OCI-LY7 (cell line): ENCODE measurements at regions not wholly inside any gene's neighbourhood (a gene's known extent, or its start where the extent isn't known, plus 50 kb on each side); places are given as distances from the start of the nearest gene placed in this dataset.
A peak's percentile ranks its signal among the peaks of the same experiment; 100 is the strongest.

ENCODE experiments used
- BruUV-seq: library from RNA; stranded (reverse); fragments of 400-500 nt; replicated peaks from 2 replicates; lab custom pipeline; 2021; lab: Mats Ljungman, UMichigan
- CTCF ChIA-PET: fragments of 300-600 bp; sonication (Branson Sonifier 250); formaldehyde crosslinking; loops from one replicate; lab custom pipeline; 2022; ENCODE audit warnings: antibody characterized with exemption; ENCODE audit not compliant: unreplicated experiment; lab: Charles Lee
- POLR2A ChIA-PET: fragments of 300-600 bp; sonication (Branson Sonifier 250); formaldehyde crosslinking; loops from one replicate; lab custom pipeline; 2022; ENCODE audit warnings: antibody characterized with exemption; lab: Charles Lee
- DNase-seq: peaks from one replicate; pipeline ENCODE4 v3.0.0-alpha.2; 2015; ENCODE audit warnings: low spot score
- H2AFZ ChIP-seq: fragments of 200-600 bp; sonication (generic), shearing (Covaris generic); 2 replicates; pipeline ENCODE4 v1.6.1; 2014; ENCODE audit warnings: mild to moderate bottlenecking, antibody characterized with exemption, low read length, moderate library complexity
- H3K27ac ChIP-seq: fragments of 200-600 bp; sonication (generic); 2 replicates; pipeline ENCODE4 v1.5.1; 2014; ENCODE audit warnings: mixed run types, low read depth, mild to moderate bottlenecking, moderate library complexity, low read length, inconsistent platforms; ENCODE audit not compliant: poor library complexity, severe bottlenecking
- H3K36me3 ChIP-seq: fragments of 200-600 bp; sonication (generic); 2 replicates; pipeline ENCODE4 v1.6.1; 2014; ENCODE audit warnings: mild to moderate bottlenecking, antibody characterized with exemption, low read length, moderate library complexity, mixed read lengths; ENCODE audit not compliant: insufficient read depth
- H3K4me1 ChIP-seq: fragments of 200-600 bp; sonication (generic); 2 replicates; pipeline ENCODE4 v1.5.1; 2014; ENCODE audit warnings: mild to moderate bottlenecking, low read length; ENCODE audit not compliant: insufficient read depth, poor library complexity, severe bottlenecking
- H3K4me2 ChIP-seq: fragments of 200-600 bp; sonication (generic); 2 replicates; pipeline ENCODE4 v1.6.1; 2014; ENCODE audit warnings: mild to moderate bottlenecking, low read length
- H3K4me3 ChIP-seq: fragments of 200-600 bp; sonication (generic); 2 replicates; pipeline ENCODE4 v1.5.1; 2014; ENCODE audit warnings: mild to moderate bottlenecking, low read depth, low read length; ENCODE audit not compliant: poor library complexity, severe bottlenecking
- H3K79me2 ChIP-seq: fragments of 200-600 bp; sonication (generic); 2 replicates; pipeline ENCODE4 v1.6.1; 2016; ENCODE audit warnings: low read depth, mild to moderate bottlenecking, low read length, moderate library complexity, mixed read lengths; ENCODE audit not compliant: insufficient read depth
- H3K9me2 ChIP-seq: fragments of 200-600 bp; sonication (generic); 2 replicates; pipeline ENCODE4 v1.6.1; 2016; ENCODE audit warnings: mild to moderate bottlenecking, low read length, mixed read lengths; ENCODE audit not compliant: insufficient read depth
- H3K9me3 ChIP-seq: fragments of 200-600 bp; sonication (generic); 2 replicates; pipeline ENCODE4 v1.6.1; 2014; ENCODE audit warnings: mild to moderate bottlenecking, mixed run types, low read length, mixed read lengths
- H4K20me1 ChIP-seq: fragments of 200-600 bp; sonication (generic); 2 replicates; pipeline ENCODE4 v1.6.1; 2014; ENCODE audit warnings: mild to moderate bottlenecking, antibody characterized with exemption, low read length, moderate library complexity, mixed read lengths; ENCODE audit not compliant: insufficient read depth
- EZH2phosphoT487 ChIP-seq: fragments of 200-600 bp; sonication (generic); IDR thresholded peaks from 2 replicates; pipeline ENCODE4 v1.6.1; 2018; ENCODE audit warnings: low read depth, borderline replicate concordance, mild to moderate bottlenecking, mixed run types, antibody characterized with exemption, low read length, moderate library complexity, mixed read lengths
- intact Hi-C: fragments of 100-400 bp; cut with micrococcal nuclease; formaldehyde crosslinking; loops from one replicate; pipeline ENCODE4 v1.10.0; 2022; ENCODE audit not compliant: unreplicated experiment
- TF ChIP-seq, protein P1 (sequence below): fragments of 200-600 bp; sonication (generic); conservative IDR thresholded peaks from 2 replicates; pipeline ENCODE4 v1.5.1; 2014; ENCODE audit warnings: mild to moderate bottlenecking, antibody characterized with exemption, low read length, moderate library complexity, mixed read lengths

DNA sequence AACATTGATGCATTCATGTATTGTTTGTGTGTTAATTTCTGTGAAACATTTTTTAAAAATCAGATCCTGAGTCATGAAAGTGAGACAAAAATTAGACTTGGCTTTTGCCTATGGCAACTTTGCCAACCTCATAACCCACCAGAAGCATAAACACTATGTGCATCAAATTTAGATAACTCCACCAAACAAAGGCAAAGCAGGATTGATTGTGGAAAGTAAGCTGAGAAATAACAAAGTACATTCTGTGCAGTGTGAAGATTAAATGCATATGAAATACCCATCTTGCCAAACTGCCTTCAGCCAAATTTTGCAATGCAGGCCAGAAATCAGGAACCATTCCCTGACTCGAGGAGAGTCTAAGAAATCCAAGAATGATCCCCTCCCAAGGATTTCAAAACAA, 493.4 kb downstream of the AJAP1 start:
- BruUV-seq = no TSS peak
- CTCF ChIA-PET = no interaction called here
- Histone ChIP-seq H3K4me3 (no peak overlapping the region), H3K4me1 (peaks cover 10% of the 10 kb centered on the region), H3K9me3 (no peaks in the 10 kb centered on the region), H3K27ac (no peak overlapping the region), H2AFZ (no peak overlapping the region), H3K36me3 (no peaks in the 10 kb centered on the region), H3K9me2 (no peaks in the 10 kb centered on the region), H3K79me2 (no peaks in the 10 kb centered on the region), H4K20me1 (no peaks in the 10 kb centered on the region), H3K4me2 (no peak overlapping the region)
- intact Hi-C loops = no loop called here
- DNase-seq = no peak
- TF ChIP-seq, protein P1, sequence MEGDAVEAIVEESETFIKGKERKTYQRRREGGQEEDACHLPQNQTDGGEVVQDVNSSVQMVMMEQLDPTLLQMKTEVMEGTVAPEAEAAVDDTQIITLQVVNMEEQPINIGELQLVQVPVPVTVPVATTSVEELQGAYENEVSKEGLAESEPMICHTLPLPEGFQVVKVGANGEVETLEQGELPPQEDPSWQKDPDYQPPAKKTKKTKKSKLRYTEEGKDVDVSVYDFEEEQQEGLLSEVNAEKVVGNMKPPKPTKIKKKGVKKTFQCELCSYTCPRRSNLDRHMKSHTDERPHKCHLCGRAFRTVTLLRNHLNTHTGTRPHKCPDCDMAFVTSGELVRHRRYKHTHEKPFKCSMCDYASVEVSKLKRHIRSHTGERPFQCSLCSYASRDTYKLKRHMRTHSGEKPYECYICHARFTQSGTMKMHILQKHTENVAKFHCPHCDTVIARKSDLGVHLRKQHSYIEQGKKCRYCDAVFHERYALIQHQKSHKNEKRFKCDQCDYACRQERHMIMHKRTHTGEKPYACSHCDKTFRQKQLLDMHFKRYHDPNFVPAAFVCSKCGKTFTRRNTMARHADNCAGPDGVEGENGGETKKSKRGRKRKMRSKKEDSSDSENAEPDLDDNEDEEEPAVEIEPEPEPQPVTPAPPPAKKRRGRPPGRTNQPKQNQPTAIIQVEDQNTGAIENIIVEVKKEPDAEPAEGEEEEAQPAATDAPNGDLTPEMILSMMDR = no peak
- TF ChIP-seq EZH2phosphoT487 = no peak
- POLR2A ChIA-PET = no interaction called here

DNA sequence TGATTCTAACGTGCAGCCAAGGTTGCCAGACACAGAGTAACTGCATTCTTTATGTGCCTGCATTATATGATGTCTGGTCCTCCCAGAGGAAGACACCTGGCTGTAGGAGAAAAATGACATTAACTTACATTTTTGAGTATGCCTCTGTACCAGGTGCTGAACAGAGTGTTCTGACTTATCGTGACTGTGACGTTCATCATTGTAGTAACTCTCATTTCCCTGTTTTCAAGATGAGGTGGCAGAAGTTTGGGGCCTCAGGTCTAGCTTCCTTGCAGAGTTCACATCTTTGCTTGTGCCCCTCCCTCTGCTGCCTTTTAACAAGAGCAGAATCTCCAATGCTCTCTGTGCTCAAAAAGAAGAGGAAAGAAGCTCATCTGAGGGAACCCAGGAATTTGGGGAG, 488.0 kb downstream of the AJAP1 start:
- peak overlapping the region; percentile 25; the same call in 1 of the 2 replicates for H2AFZ ChIP-seq
- no peak overlapping the region for H3K4me3 ChIP-seq
- no peaks in the 10 kb centered on the region for H3K79me2 ChIP-seq
- H3K9me3 ChIP-seq = no peaks in the 10 kb centered on the region
- intact Hi-C loops = no loop called here
- BruUV-seq = no TSS peak
- no peaks in the 10 kb centered on the region for H4K20me1 ChIP-seq
- TF ChIP-seq, protein P1 = no peak
- no peak for TF ChIP-seq EZH2phosphoT487
- H3K27ac ChIP-seq = peak overlapping the region; percentile 36
- H3K4me2 ChIP-seq = peak overlapping the region; percentile 53
- H3K9me2 ChIP-seq = no peaks in the 10 kb centered on the region
- H3K4me1 ChIP-seq = peaks cover 48% of the 10 kb centered on the region
- no peaks in the 10 kb centered on the region for H3K36me3 ChIP-seq
- ChIA-PET CTCF (no interaction called here), POLR2A (no interaction called here)
- DNase-seq = peak; percentile 63

DNA sequence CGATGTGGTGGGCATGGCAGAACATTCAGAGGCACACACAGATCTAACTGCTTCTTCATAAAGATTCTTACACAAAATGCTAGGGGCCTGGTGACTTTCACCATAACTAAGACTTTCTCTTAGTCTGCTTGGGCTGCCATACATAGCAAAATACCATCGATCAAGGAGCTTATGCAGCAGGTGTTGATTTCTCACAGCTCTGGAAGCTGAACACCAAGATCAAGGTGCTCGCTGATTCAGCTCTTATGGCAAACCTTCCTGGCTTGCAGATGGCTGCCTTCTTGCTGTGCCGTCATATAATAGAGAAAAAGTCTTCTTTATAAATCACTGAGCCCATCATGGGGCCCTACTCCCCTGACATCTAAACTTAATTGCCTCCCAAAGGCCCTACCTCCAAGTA, 487.3 kb downstream of the AJAP1 start:
- Histone ChIP-seq H3K4me1 (peaks cover 48% of the 10 kb centered on the region), H4K20me1 (no peaks in the 10 kb centered on the region), H3K9me2 (no peaks in the 10 kb centered on the region), H3K79me2 (no peaks in the 10 kb centered on the region), H3K4me2 (peak overlapping the region; percentile 53), H3K36me3 (no peaks in the 10 kb centered on the region), H2AFZ (peak overlapping the region; percentile 25; the same call in 1 of the 2 replicates), H3K9me3 (no peaks in the 10 kb centered on the region), H3K4me3 (no peak overlapping the region), H3K27ac (peak overlapping the region; percentile 36)
- TF ChIP-seq, protein P1 = no peak
- BruUV-seq = no TSS peak
- no peak for DNase-seq
- CTCF ChIA-PET = no interaction called here
- POLR2A ChIA-PET = no interaction called here
- intact Hi-C loops = no loop called here
